IMR-90 (cell line): ENCODE measurements at regions not wholly inside any gene's neighbourhood (a gene's known extent, or its start where the extent isn't known, plus 50 kb on each side); places are given as distances from the start of the nearest gene placed in this dataset.

Experiments used
- ATAC-seq: fragments of 200-7000 bp; cut with Tn5 transposase; 2 replicates; pipeline ENCODE4 v1.9.1; 2020; ENCODE audit warnings: low read depth, mild to moderate bottlenecking, moderate library complexity
- BruUV-seq: library from RNA; stranded (reverse); fragments of 400-500 nt; replicated peaks from 2 replicates; lab custom pipeline; 2021; lab: Mats Ljungman, UMichigan
- CTCF ChIA-PET: fragments of 300-600 bp; formaldehyde crosslinking; extraction: SDS; loops from one replicate; lab custom pipeline; 2021; ENCODE audit warnings: antibody characterized with exemption; lab: Yijun Ruan, JAX
- POLR2A ChIA-PET: fragments of 300-600 bp; sonication (Branson Sonifier 250); formaldehyde crosslinking; loops from one replicate; lab custom pipeline; 2022; ENCODE audit warnings: antibody characterized with exemption; ENCODE audit not compliant: unreplicated experiment; lab: Charles Lee
- DNase-seq: peaks from one replicate; pipeline ENCODE4 v3.0.0; 2013
- H2AFZ ChIP-seq: replicated peaks from 2 replicates; pipeline ENCODE3; 2013; ENCODE audit warnings: low read length, mild to moderate bottlenecking; ENCODE audit not compliant: poor library complexity
- H2AK5ac ChIP-seq: 2 replicates; pipeline ENCODE4 v1.6.1; 2013; ENCODE audit warnings: low read depth, low read length, inconsistent platforms
- H2AK9ac ChIP-seq: replicated peaks from 2 replicates; pipeline ENCODE3; 2013; ENCODE audit warnings: mild to moderate bottlenecking, low read depth, low read length, moderate library complexity; ENCODE audit not compliant: poor library complexity
- H2BK120ac ChIP-seq: 2 replicates; pipeline ENCODE4 v1.6.1; 2013; ENCODE audit warnings: low read depth, low read length, inconsistent platforms
- H2BK15ac ChIP-seq: 3 replicates; pipeline ENCODE4 v1.6.1; 2013; ENCODE audit warnings: low read depth, low read length, inconsistent platforms
- H2BK20ac ChIP-seq: 2 replicates; pipeline ENCODE4 v1.6.1; 2013; ENCODE audit warnings: low read depth, mild to moderate bottlenecking, inconsistent platforms, low read length, moderate library complexity
- H2BK5ac ChIP-seq: 2 replicates; pipeline ENCODE4 v1.6.1; 2013; ENCODE audit warnings: mild to moderate bottlenecking, low read depth, low read length, inconsistent platforms; ENCODE audit not compliant: poor library complexity, severe bottlenecking
- H3K14ac ChIP-seq: replicated peaks from 2 replicates; pipeline ENCODE4 v1.6.1; 2013; ENCODE audit warnings: low read depth, low read length, inconsistent platforms
- H3K18ac ChIP-seq: 2 replicates; pipeline ENCODE4 v1.6.1; 2013; ENCODE audit warnings: low read depth, low read length, control low read depth
- H3K23ac ChIP-seq: 2 replicates; pipeline ENCODE4 v1.6.1; 2013; ENCODE audit warnings: low read depth, low read length, inconsistent platforms
- H3K27ac ChIP-seq: 2 replicates; pipeline ENCODE4 v1.5.1; 2013; ENCODE audit warnings: mild to moderate bottlenecking, control low read depth, low read length; ENCODE audit not compliant: insufficient read depth
- H3K27me3 ChIP-seq: 2 replicates; pipeline ENCODE4 v1.6.1; 2013; ENCODE audit warnings: low read length; ENCODE audit not compliant: control insufficient read depth, insufficient read depth
- H3K36me3 ChIP-seq: 2 replicates; pipeline ENCODE4 v1.6.1; 2013; ENCODE audit warnings: low read length, mixed read lengths; ENCODE audit not compliant: control insufficient read depth, insufficient read depth
- H3K4ac ChIP-seq: 2 replicates; pipeline ENCODE4 v1.6.1; 2013; ENCODE audit warnings: low read depth, low read length, inconsistent platforms
- H3K4me1 ChIP-seq: 2 replicates; pipeline ENCODE4 v1.6.1; 2013; ENCODE audit warnings: low read length, mixed read lengths; ENCODE audit not compliant: control insufficient read depth, insufficient read depth
- H3K4me2 ChIP-seq: 2 replicates; pipeline ENCODE4 v1.6.1; 2013; ENCODE audit warnings: low read depth, mild to moderate bottlenecking, control low read depth, low read length, moderate library complexity
- H3K4me3 ChIP-seq: 2 replicates; pipeline ENCODE4 v1.5.1; 2013; ENCODE audit warnings: low read depth, mild to moderate bottlenecking, control low read depth, low read length, moderate library complexity; ENCODE audit not compliant: insufficient read depth
- H3K56ac ChIP-seq: 2 replicates; pipeline ENCODE4 v1.6.1; 2013; ENCODE audit warnings: low read length, inconsistent platforms; ENCODE audit not compliant: insufficient read depth; ENCODE audit errors: extremely low read depth
- H3K79me1 ChIP-seq, 2 experiments: 2 replicates each; pipeline ENCODE4 v1.6.1; 2013; ENCODE audit warnings: low read length in 2 of 2, inconsistent platforms in 1 of 2, low read depth in 1 of 2
- H3K9ac ChIP-seq: 2 replicates; pipeline ENCODE4 v1.6.1; 2013; ENCODE audit warnings: low read depth, low read length, control low read depth
- H3K9me1 ChIP-seq: 2 replicates; pipeline ENCODE4 v1.6.1; 2013; ENCODE audit warnings: low read length, inconsistent platforms; ENCODE audit not compliant: insufficient read depth
- H3K9me3 ChIP-seq: 2 replicates; pipeline ENCODE4 v1.6.1; 2013; ENCODE audit warnings: low read length; ENCODE audit not compliant: control insufficient read depth, insufficient read depth
- H4K20me1 ChIP-seq: 2 replicates; pipeline ENCODE4 v1.6.1; 2013; ENCODE audit warnings: low read length, inconsistent platforms; ENCODE audit not compliant: insufficient read depth
- H4K5ac ChIP-seq: 2 replicates; pipeline ENCODE4 v1.6.1; 2013; ENCODE audit warnings: mild to moderate bottlenecking, low read depth, low read length, control low read depth
- H4K8ac ChIP-seq, 2 experiments: 2 replicates each; pipeline ENCODE4 v1.6.1; 2013; ENCODE audit warnings: low read depth in 2 of 2, low read length in 2 of 2, control low read depth in 1 of 2, inconsistent platforms in 1 of 2
- H4K91ac ChIP-seq: 2 replicates; pipeline ENCODE4 v1.6.1; 2013; ENCODE audit warnings: low read depth, low read length, inconsistent platforms; ENCODE audit not compliant: insufficient read depth
- BHLHE40 ChIP-seq: fragments of 150-350 bp; IDR thresholded peaks from 2 replicates; pipeline ENCODE4 v1.6.1; 2016; ENCODE audit warnings: mild to moderate bottlenecking, low read depth, low read length
- CEBPB ChIP-seq: IDR thresholded peaks from 2 replicates; pipeline ENCODE4 v1.6.1; 2012; ENCODE audit warnings: low read depth, low read length, improper control_type of control experiment
- CHD1 ChIP-seq: IDR thresholded peaks from 2 replicates; pipeline ENCODE4 v1.6.1; 2012; ENCODE audit warnings: low read depth, low read length, improper control_type of control experiment
- FOS ChIP-seq: fragments of 150-350 bp; IDR thresholded peaks from 2 replicates; pipeline ENCODE4 v1.6.1; 2016; ENCODE audit warnings: low read depth, low read length
- MAFK ChIP-seq: IDR thresholded peaks from 2 replicates; pipeline ENCODE4 v1.6.1; 2012; ENCODE audit warnings: low read depth, low read length, improper control_type of control experiment
- MAZ ChIP-seq: IDR thresholded peaks from 2 replicates; pipeline ENCODE4 v1.6.1; 2012; ENCODE audit warnings: low read depth, mild to moderate bottlenecking, low read length, improper control_type of control experiment, moderate library complexity, borderline replicate concordance
- MXI1 ChIP-seq: IDR thresholded peaks from 2 replicates; pipeline ENCODE4 v1.6.1; 2012; ENCODE audit warnings: low read depth, mild to moderate bottlenecking, low read length, moderate library complexity, borderline replicate concordance
- NFE2L2 ChIP-seq: fragments of 150-350 bp; IDR thresholded peaks from 2 replicates; pipeline ENCODE4 v1.6.1; 2016; ENCODE audit warnings: low read depth, mild to moderate bottlenecking, low read length
- POLR2A ChIP-seq: IDR thresholded peaks from 2 replicates; pipeline ENCODE4 v1.6.1; 2012; ENCODE audit warnings: mild to moderate bottlenecking, low read depth, low read length
- RAD21 ChIP-seq: IDR thresholded peaks from 2 replicates; pipeline ENCODE4 v1.6.1; 2012; ENCODE audit warnings: low read length, improper control_type of control experiment
- RFX5 ChIP-seq: IDR thresholded peaks from 2 replicates; pipeline ENCODE4 v1.8.0; 2012; ENCODE audit warnings: low read depth, mild to moderate bottlenecking, low read length, moderate library complexity
- SMC3 ChIP-seq: fragments of 150-350 bp; IDR thresholded peaks from 2 replicates; pipeline ENCODE4 v1.6.1; 2016; ENCODE audit warnings: low read depth, mild to moderate bottlenecking, antibody characterized with exemption, low read length, moderate library complexity
- WGBS, 2 experiments: methylation state at CpG; one replicate each; pipeline versions ENCODE4 v1.1.5 to v1.1.7; 2013; ENCODE audit warnings: missing lambda C conversion rate in 2 of 2; ENCODE audit not compliant: insufficient read length in 1 of 2; ENCODE audit errors: extremely low coverage in 2 of 2; 5-methylcytosine and 5-hydroxymethylcytosine counted together
- dilution Hi-C: fragments of 300-500 bp; cut with HindIII; formaldehyde crosslinking; loops from one replicate; pipeline ENCODE4 v1.14.3; 2018; ENCODE audit warnings: low sequenced_read_pairs; ENCODE audit not compliant: unreplicated experiment
- in situ Hi-C: fragments of 300-500 bp; cut with MboI; formaldehyde crosslinking; loops from 3 replicates; pipeline ENCODE4 v1.14.3; 2019; ENCODE audit warnings: low sequenced_read_pairs, inconsistent platforms, mixed read lengths
- intact Hi-C: fragments of 100-400 bp; cut with micrococcal nuclease; formaldehyde crosslinking; loops from 2 replicates; pipeline ENCODE4 v1.10.0; 2022
- TF ChIP-seq, protein P1 (sequence below): fragments of 150-350 bp; IDR thresholded peaks from 2 replicates; pipeline ENCODE4 v1.6.1; 2017; ENCODE audit warnings: mild to moderate bottlenecking, antibody characterized with exemption, low read length, low read depth
- TF ChIP-seq, protein P2 (sequence below): fragments of 150-350 bp; IDR thresholded peaks from 2 replicates; pipeline ENCODE4 v1.6.1; 2016; ENCODE audit warnings: low read depth, mild to moderate bottlenecking, low read length, moderate library complexity, borderline replicate concordance
- TF ChIP-seq, protein P3 (sequence below): conservative IDR thresholded peaks from 2 replicates; pipeline ENCODE4 v1.5.1; 2012; ENCODE audit warnings: mild to moderate bottlenecking, low read depth, low read length, improper control_type of control experiment

DNA sequence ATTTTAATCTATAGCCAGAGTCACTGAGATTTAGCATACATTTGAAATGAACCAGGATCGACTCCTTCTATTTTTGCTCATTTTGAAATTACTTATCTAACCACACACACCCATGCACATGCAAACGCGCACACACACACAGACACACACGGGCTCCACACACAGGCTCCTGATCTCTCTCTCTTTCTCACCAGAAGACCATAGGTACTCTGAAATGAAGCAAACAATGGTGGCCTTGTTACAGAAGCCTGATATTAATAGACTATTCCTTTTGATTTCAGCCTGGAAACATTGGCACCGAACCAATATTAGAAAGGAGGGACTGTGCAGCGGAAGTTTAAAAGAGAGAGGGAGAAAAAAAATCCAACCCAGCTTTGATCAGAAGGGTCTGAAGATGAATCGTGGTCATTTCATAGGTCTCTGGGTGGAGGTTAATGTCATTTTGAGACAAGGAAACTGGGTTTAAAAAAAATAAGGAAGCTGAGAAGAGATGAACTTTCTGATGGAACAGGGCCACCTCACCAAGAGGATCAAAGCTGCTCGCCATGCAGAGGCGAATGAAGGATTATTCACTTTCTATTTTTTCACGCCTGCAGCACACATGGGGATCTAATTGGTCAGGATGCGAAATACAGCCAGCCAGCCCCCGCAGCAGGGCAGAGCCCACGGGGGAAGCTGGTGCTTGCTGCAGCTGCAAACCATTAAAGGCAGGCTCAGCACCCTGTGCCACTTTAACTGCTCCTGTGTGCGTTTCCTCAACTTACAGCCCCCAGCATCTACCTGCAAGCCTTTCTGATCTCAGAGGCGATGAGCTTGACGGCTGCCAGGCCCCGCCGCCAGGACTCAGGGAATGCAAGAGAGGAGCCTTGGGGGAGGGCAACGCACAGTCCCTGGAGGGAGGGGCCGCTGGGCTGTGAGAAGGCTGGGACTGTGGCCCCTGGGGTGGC, 88.8 kb downstream of the HES1 start:
- Histone ChIP-seq H2AK5ac (no peak overlapping the region), H3K9me3 (no peaks in the 10 kb centered on the region), H3K23ac (no peak overlapping the region), H3K4me1 (no peaks in the 10 kb centered on the region), H2BK5ac (no peak overlapping the region), H4K20me1 (no peaks in the 10 kb centered on the region), H4K8ac (no peak overlapping the region), H3K18ac (no peak overlapping the region), H4K5ac (no peak overlapping the region), H3K9ac (no peak overlapping the region), H3K27me3 (peaks cover 33% of the 10 kb centered on the region), H3K4me3 (no peak overlapping the region), H3K36me3 (no peaks in the 10 kb centered on the region), H3K56ac (no peak overlapping the region), H2BK120ac (no peak overlapping the region), H2BK15ac (no peak overlapping the region), H3K4ac (no peak overlapping the region), H2AFZ (no peak overlapping the region), H4K91ac (no peak overlapping the region), H3K79me1 (no peaks in the 10 kb centered on the region), H3K14ac (no peak overlapping the region), H3K9me1 (no peaks in the 10 kb centered on the region), H2BK20ac (no peak overlapping the region), H3K4me2 (no peak overlapping the region), H3K27ac (no peak overlapping the region), H2AK9ac (no peak overlapping the region)
- DNase-seq: no peak
- dilution Hi-C loops (no loop called here), intact Hi-C loops (no loop called here), in situ Hi-C loops (no loop called here)
- 0% methylated on average over 2 of the region's 20 CpGs; no CpG with 5 or more reads in 1 of the 2 experiments for WGBS, 2 experiments
- ChIA-PET CTCF (no interaction called here), POLR2A (no interaction called here)
- ATAC-seq: no peak
- no TSS peak for BruUV-seq
- TF ChIP-seq SMC3 (no peak), MXI1 (no peak), POLR2A (no peak), MAZ (no peak), RFX5 (no peak), MAFK (no peak), CHD1 (no peak), NFE2L2 (no peak), CEBPB (no peak), RAD21 (no peak), BHLHE40 (no peak), FOS (no peak)
- TF ChIP-seq, protein P1, sequence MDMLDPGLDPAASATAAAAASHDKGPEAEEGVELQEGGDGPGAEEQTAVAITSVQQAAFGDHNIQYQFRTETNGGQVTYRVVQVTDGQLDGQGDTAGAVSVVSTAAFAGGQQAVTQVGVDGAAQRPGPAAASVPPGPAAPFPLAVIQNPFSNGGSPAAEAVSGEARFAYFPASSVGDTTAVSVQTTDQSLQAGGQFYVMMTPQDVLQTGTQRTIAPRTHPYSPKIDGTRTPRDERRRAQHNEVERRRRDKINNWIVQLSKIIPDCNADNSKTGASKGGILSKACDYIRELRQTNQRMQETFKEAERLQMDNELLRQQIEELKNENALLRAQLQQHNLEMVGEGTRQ: no peak
- TF ChIP-seq, protein P2, sequence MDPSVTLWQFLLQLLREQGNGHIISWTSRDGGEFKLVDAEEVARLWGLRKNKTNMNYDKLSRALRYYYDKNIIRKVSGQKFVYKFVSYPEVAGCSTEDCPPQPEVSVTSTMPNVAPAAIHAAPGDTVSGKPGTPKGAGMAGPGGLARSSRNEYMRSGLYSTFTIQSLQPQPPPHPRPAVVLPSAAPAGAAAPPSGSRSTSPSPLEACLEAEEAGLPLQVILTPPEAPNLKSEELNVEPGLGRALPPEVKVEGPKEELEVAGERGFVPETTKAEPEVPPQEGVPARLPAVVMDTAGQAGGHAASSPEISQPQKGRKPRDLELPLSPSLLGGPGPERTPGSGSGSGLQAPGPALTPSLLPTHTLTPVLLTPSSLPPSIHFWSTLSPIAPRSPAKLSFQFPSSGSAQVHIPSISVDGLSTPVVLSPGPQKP: no peak
- TF ChIP-seq, protein P3, sequence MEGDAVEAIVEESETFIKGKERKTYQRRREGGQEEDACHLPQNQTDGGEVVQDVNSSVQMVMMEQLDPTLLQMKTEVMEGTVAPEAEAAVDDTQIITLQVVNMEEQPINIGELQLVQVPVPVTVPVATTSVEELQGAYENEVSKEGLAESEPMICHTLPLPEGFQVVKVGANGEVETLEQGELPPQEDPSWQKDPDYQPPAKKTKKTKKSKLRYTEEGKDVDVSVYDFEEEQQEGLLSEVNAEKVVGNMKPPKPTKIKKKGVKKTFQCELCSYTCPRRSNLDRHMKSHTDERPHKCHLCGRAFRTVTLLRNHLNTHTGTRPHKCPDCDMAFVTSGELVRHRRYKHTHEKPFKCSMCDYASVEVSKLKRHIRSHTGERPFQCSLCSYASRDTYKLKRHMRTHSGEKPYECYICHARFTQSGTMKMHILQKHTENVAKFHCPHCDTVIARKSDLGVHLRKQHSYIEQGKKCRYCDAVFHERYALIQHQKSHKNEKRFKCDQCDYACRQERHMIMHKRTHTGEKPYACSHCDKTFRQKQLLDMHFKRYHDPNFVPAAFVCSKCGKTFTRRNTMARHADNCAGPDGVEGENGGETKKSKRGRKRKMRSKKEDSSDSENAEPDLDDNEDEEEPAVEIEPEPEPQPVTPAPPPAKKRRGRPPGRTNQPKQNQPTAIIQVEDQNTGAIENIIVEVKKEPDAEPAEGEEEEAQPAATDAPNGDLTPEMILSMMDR: no peak
